Right ventricle myocardium inferior (tissue), 1 donor: ENCODE measurements at regions not wholly inside any gene's neighbourhood (a gene's known extent, or its start where the extent isn't known, plus 50 kb on each side); places are given as distances from the start of the nearest gene placed in this dataset.
"Not testable (repeated sequence)": the region's sequence is repeated elsewhere in the genome, so short reads cannot be mapped to it uniquely, and the experiment has no call there.

Source experiments
- ATAC-seq: fragments of 200-7000 bp; cut with Tn5 transposase; one replicate; pipeline ENCODE4 v1.9.1; 2020; ENCODE audit warnings: mild to moderate bottlenecking, moderate library complexity
- DNase-seq: peaks from one replicate; pipeline ENCODE4 v3.0.0; 2021; ENCODE audit errors: missing footprints
- intact Hi-C: fragments of 100-400 bp; cut with DNase I; formaldehyde crosslinking; loops from one replicate; pipeline ENCODE4 v1.11.0; 2022
- donor health status: DM: no; HTN: yes; CAD: no; lungs with severe emphysema.

- ATAC-seq (no peak), DNase-seq (no peak)
- intact Hi-C loops = no loop called here
Measured at GRCh38 chr2:125644257-125644656, 1011.7 kb upstream of the GYPC start.

- intact Hi-C loops = no loop called here
- ATAC-seq = no peak
Measured at GRCh38 chr2:125652280-125652679, 1003.7 kb upstream of the GYPC start.

GRCh38 chr2:125654226-125654625, 1001.7 kb upstream of the GYPC start:
- ATAC-seq (no peak), DNase-seq (no peak)
- intact Hi-C loops = no loop called here

More at GRCh38 chr2:125652280-125652679, 1003.7 kb upstream of the GYPC start:
- no peak for DNase-seq

GRCh38 chr2:125656190-125656589, 999.8 kb upstream of the GYPC start:
- DNase-seq (no peak), ATAC-seq (no peak)
- intact Hi-C loops = no loop called here

GRCh38 chr2:125658583-125658982, 997.4 kb upstream of the GYPC start:
- DNase-seq (no peak), ATAC-seq (no peak)
- intact Hi-C loops = no loop called here

GRCh38 chr2:125660369-125660768, 995.6 kb upstream of the GYPC start:
- intact Hi-C loops, DNase-seq, ATAC-seq: not testable (repeated sequence)

- no peak for DNase-seq
- no peak for ATAC-seq
- intact Hi-C loops = no loop called here
Measured at GRCh38 chr2:125667630-125668029, 988.3 kb upstream of the GYPC start.

GRCh38 chr2:125679903-125680302, 976.1 kb upstream of the GYPC start:
- intact Hi-C loops = no loop called here
- no peak for ATAC-seq
- DNase-seq = no peak

GRCh38 chr2:125680809-125681208, 975.1 kb upstream of the GYPC start:
- ATAC-seq (no peak), DNase-seq (no peak)
- intact Hi-C loops = no loop called here

GRCh38 chr2:125681576-125681975, 974.4 kb upstream of the GYPC start:
- intact Hi-C loops = no loop called here
- no peak for DNase-seq
- ATAC-seq = no peak

GRCh38 chr2:125681976-125682805, 973.8 kb upstream of the GYPC start:
- DNase-seq = no peak
- no peak for ATAC-seq
- intact Hi-C loops = no loop called here

- ATAC-seq (no peak), DNase-seq (no peak)
- intact Hi-C loops = no loop called here
Measured at GRCh38 chr2:125684256-125684655, 971.7 kb upstream of the GYPC start.

GRCh38 chr2:125684932-125685331, 971.0 kb upstream of the GYPC start:
- intact Hi-C loops = no loop called here
- DNase-seq = no peak
- ATAC-seq = no peak

GRCh38 chr2:125696560-125696959, 959.4 kb upstream of the GYPC start:
- no peak for ATAC-seq
- no peak for DNase-seq
- intact Hi-C loops = no loop called here

GRCh38 chr2:125698280-125698679, 957.7 kb upstream of the GYPC start:
- ATAC-seq = no peak
- intact Hi-C loops = no loop called here
- no peak for DNase-seq

GRCh38 chr2:125701070-125701469, 954.9 kb upstream of the GYPC start:
- ATAC-seq (no peak), DNase-seq (no peak)
- intact Hi-C loops = no loop called here

GRCh38 chr2:125707611-125708010, 948.3 kb upstream of the GYPC start:
- DNase-seq (no peak), ATAC-seq (no peak)
- intact Hi-C loops = no loop called here

- intact Hi-C loops = no loop called here
- ATAC-seq (no peak), DNase-seq (no peak)
Measured at GRCh38 chr2:125710561-125710960, 945.4 kb upstream of the GYPC start.

GRCh38 chr2:125711075-125711474, 944.9 kb upstream of the GYPC start:
- DNase-seq (no peak), ATAC-seq (no peak)
- intact Hi-C loops = no loop called here

GRCh38 chr2:125713533-125713932, 942.4 kb upstream of the GYPC start:
- no peak for DNase-seq
- ATAC-seq = no peak
- intact Hi-C loops = no loop called here
